ENCODE measurements at regions not wholly inside any gene's neighbourhood (a gene's known extent, or its start where the extent isn't known, plus 50 kb on each side); places are given as distances from the start of the nearest gene placed in this dataset.

GRCh38 chr11:8321876-8322275 is 58.2 kb upstream of the LMO1 start:
- no peak for DNase-seq

- no peak for DNase-seq
These were observed 56.4 kb upstream of the LMO1 start for GRCh38 chr11:8320076-8320475.

DNA sequence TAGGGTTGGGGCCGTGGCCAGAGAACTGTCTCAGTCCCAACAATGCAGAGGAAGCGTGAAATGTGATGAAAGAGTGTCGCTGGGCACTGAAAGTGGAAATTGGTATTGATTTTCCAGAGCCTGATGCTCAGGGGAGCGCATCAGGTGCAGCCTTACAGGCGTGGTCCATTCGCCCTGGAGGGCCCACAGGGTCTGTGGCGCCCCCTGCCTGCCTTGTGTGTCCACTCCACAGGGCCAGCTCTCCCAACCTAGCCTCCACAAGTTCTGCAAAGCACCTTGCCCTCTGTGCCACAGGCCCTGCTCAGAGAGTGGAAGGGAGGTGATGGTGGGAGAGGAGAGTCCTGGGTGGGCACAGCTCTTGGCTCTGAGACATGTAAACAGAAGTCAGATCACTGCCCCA is 54.9 kb upstream of the LMO1 start:
- DNase-seq: no peak

GRCh38 chr11:8317159-8317558 is 53.5 kb upstream of the LMO1 start:
- DNase-seq: no peak

DNA sequence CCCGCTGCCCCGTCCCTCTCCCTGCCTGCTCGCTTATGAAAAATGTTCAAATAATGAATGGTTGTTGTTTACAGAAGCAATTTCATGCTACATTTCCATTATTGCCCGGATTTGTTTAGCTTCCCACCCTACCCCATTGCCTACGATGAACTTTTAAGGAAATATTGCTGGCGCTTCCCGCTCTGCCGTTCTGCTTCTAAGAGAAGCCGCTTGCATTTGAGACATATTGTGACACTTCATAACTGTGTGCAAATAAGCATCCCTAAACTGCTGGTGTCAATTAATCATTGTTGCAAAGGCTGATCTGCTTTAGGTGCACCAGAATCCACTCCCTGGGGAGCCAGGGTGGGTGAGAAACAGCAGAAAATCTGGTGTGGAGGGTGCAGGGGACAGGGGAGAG is 52.3 kb upstream of the LMO1 start:
- DNase-seq: no peak

DNA sequence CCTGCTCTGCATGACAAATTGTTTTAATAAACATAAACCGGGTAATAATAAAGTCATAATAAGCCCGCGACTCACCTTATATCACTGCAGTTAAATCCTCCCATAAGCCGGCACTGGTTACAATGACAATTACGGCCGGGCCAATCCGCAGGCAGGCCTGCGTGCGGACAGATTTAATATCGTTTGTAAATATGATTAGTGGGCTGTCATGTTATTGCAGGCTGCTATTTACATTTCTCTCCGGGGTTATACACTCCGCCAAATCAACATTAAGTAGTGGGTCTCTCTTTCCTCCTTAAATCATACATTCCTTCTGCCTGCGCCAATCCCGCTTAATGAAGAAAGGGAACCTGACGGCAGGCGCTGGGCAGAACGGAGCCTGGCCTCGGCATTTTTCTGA is 51.8 kb upstream of the LMO1 start:
- no peak for DNase-seq

- DNase-seq: no peak
These were observed 51.2 kb upstream of the LMO1 start for GRCh38 chr11:8314916-8315315.

GRCh38 chr11:8313504-8314090 is 49.9 kb upstream of the LMO1 start:
- no peak for DNase-seq
